Retinal pigment epithelial cell (primary cell): ENCODE measurements at regions not wholly inside any gene's neighbourhood (a gene's known extent, or its start where the extent isn't known, plus 50 kb on each side); places are given as distances from the start of the nearest gene placed in this dataset.

ENCODE experiments used
- DNase-seq: peaks from one replicate; pipeline ENCODE4 v3.0.0-alpha.2; 2010; ENCODE audit warnings: low read depth
- H3K4me3 ChIP-seq: 2 replicates; pipeline ENCODE4 v1.5.1; 2011; ENCODE audit warnings: mild to moderate bottlenecking, low read length, control low read depth, moderate library complexity
- TF ChIP-seq, protein P1 (sequence below): conservative IDR thresholded peaks from 2 replicates; pipeline ENCODE4 v1.5.1; 2011; ENCODE audit warnings: low read depth, low read length, control low read depth, inconsistent platforms

DNA sequence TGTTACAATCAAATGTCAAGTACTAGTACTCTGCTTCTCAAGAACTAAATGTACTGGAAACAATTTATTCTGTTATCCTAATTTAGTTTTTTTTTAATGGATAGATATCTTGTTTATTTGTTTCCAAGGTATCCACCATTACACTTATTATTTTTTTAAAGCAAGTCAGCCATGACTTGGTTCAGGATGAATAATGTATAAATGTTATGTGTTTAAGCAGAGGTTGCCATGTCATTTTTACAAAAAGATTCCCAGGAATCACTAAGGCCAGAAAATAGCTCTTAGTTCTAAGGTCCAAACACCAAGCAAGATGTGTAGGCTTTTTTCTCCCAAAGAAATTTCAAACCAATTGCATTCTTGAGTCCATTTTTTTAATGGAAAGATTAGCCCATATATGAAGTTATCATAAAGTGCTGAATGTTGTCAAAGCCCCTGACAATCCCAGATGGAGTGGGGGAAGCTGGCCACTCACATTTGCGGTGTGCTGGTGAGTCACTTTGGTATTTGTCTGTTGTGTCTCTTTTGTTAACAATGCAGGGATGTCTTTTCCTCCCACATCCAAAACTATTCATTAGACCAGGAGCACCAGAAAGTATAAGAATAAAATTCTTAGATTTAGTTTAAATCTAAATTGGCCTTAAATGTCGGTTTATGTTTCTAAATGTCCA, 158.9 kb downstream of the COL6A3 start:
- DNase-seq = no peak
- H3K4me3 ChIP-seq = no peak overlapping the region
- TF ChIP-seq, protein P1, sequence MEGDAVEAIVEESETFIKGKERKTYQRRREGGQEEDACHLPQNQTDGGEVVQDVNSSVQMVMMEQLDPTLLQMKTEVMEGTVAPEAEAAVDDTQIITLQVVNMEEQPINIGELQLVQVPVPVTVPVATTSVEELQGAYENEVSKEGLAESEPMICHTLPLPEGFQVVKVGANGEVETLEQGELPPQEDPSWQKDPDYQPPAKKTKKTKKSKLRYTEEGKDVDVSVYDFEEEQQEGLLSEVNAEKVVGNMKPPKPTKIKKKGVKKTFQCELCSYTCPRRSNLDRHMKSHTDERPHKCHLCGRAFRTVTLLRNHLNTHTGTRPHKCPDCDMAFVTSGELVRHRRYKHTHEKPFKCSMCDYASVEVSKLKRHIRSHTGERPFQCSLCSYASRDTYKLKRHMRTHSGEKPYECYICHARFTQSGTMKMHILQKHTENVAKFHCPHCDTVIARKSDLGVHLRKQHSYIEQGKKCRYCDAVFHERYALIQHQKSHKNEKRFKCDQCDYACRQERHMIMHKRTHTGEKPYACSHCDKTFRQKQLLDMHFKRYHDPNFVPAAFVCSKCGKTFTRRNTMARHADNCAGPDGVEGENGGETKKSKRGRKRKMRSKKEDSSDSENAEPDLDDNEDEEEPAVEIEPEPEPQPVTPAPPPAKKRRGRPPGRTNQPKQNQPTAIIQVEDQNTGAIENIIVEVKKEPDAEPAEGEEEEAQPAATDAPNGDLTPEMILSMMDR = no peak

DNA sequence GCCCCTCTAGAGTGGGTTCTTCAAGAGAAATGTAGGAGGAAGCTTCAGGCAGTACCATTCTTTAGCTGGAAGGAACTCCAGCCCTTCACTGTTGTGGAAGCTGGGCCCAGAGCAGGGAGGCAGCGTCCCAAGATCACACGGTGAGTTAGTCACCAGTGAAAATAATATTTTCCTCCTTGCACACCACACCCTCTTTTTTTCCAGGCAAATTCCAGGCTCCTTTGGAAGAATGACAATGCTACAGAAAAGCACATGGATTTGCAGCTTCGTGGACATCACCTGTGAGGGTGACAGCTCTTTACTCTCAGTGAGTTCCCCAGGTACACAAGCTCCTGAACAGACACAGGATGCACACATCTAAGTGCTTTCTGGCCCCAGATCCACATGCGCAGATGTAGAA, 157.1 kb downstream of the COL6A3 start:
- TF ChIP-seq, protein P1 = no peak
- H3K4me3 ChIP-seq = no peak overlapping the region
- no peak for DNase-seq

DNA sequence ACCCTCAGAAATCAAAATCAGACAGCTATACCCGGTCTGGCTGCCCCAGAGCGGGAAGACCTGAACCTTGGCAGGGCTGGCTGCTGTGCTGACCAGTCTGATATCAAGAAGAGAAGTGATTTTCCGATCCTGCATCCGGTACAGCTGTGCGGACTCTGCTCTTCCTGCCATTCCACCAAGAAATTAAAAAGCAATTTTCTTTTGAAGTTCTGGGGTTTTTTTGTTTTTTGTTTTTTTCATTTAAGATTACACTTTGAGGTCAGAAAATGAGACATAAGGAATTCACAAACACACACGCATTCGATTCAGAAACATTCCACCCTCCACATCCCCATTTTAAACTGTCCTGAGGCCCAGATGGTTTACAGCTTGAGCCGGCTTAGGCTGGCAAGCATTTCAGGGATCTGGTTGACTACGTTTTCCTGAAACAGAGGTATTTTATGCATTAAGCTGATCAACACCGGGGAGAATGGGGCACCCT, 156.5 kb downstream of the COL6A3 start:
- no peak overlapping the region for H3K4me3 ChIP-seq
- peak; percentile 57 for DNase-seq
- TF ChIP-seq, protein P1 = no peak

GRCh38 chr2:237258116-237258515, 155.8 kb downstream of the COL6A3 start:
- TF ChIP-seq, protein P1 = peak; percentile 22
- DNase-seq = no peak
- H3K4me3 ChIP-seq = no peak overlapping the region

- no peak overlapping the region for H3K4me3 ChIP-seq
- TF ChIP-seq, protein P1 = no peak
- no peak for DNase-seq
Observed at GRCh38 chr2:237258615-237259014, 155.3 kb downstream of the COL6A3 start.

DNA sequence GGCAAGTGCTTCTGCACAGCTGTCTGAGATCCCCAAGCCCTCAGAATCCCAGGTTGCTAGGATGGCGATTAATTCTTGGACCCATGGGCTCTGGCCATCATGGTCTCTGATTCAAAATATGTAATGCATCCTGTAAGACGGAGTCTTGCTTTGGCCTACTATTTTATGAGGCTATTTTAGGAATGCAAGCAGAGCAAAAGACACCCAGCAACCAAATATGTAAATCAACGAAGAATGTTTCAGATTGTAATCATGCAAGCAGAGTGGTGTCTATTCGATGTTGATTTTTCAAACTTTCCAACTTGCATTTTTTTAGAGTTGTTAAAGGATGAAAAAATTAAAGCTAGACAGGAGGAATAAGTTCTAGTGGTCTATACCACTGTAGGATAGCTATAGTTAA, 154.8 kb downstream of the COL6A3 start:
- DNase-seq = no peak
- no peak overlapping the region for H3K4me3 ChIP-seq
- TF ChIP-seq, protein P1 = no peak

- H3K4me3 ChIP-seq = no peak overlapping the region
- no peak for DNase-seq
- TF ChIP-seq, protein P1 = no peak
Observed at GRCh38 chr2:237260039-237260620, 153.8 kb downstream of the COL6A3 start.
